ENCODE measurements at regions not wholly inside any gene's neighbourhood (a gene's known extent, or its start where the extent isn't known, plus 50 kb on each side); places are given as distances from the start of the nearest gene placed in this dataset.

DNA sequence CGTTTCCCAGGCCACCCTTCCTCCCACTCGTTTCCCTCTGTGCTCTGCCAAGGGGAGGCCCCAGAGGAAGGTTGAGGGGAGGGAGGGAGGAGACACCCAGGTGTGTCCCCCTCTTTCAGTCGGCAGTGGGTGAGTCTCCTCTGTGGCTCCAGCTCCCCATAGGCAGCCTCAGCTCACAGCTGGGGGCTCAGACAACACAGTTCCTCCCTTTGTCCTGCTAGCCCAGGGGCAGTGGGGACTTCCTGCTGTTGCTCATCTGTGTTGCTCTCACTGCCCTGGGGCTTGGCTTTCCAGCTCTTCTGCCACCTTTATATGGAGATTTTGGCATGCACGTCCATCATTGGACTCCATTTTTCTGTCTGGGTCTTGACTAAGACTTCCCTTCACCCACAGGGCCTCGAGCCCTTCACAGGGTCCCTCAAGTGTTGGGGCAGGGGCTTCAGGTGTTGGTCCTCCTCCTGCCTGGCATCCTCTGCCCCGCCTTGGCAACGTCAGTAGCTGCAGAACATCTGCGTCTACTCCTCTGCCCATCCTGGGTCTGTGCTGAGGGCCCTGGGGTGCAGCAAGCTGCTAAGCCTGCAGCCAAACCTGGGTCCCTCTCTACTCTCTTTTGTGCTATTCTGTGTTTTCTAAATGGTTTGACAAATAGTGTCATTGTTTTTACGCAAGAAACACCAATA is 190.6 kb upstream of the PMEPA1 start:
- Histone ChIP-seq H3K27ac (no peak overlapping the region), H3K27me3 (no peaks in the 10 kb centered on the region), H3K4me1 (no peaks in the 10 kb centered on the region), H3K4me3 (replicated peaks in 1 of 3) (no peak overlapping the region), H3K9me3 (no peaks in the 10 kb centered on the region), H3K36me3 (no peaks in the 10 kb centered on the region)
- intact Hi-C loops (cut with DNase I): no loop called here
- 57 to 63% methylated on average over 9 of the region's 9 CpGs for WGBS, 2 donors
- no peak for DNase-seq
- TF ChIP-seq POLR2A (IDR thresholded peaks at IDR 0.05) (no peak), CTCF (IDR thresholded peaks at IDR 0.05) (no peak)

GRCh38 chr20:57899554-57899953 is 189.7 kb upstream of the PMEPA1 start:
- H3K4me3 ChIP-seq (replicated peaks in 1 of 3): no peak overlapping the region
- no peak for TF ChIP-seq POLR2A (IDR thresholded peaks at IDR 0.05)
- TF ChIP-seq CTCF (IDR thresholded peaks at IDR 0.05): no peak
- WGBS, 2 donors: 71 to 77% methylated on average over 7 of the region's 7 CpGs
- intact Hi-C loops (cut with DNase I): no loop called here
- no peak overlapping the region for H3K27ac ChIP-seq
- DNase-seq: no peak
- H3K4me1 ChIP-seq: no peaks in the 10 kb centered on the region
- no peaks in the 10 kb centered on the region for H3K27me3 ChIP-seq
- H3K9me3 ChIP-seq: no peaks in the 10 kb centered on the region
- no peaks in the 10 kb centered on the region for H3K36me3 ChIP-seq

DNA sequence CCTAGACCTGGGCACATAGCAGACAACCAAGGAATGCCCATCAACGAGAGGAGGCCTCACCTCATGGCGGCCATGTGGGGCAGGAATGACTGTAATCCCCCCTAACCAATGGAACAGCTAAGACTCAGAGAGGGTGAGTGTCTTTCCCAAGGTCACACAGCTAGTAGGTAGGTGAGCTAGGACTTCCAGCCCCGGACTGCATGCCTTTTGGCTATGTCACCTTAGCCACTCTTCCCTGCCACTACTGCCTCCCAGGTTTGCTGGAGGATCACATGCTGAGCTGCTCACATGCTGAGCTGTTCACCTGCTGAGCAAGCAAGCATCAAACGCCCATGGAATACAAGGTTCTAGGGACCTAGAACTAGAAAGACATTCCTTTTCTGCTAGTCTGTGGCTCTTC is 188.5 kb upstream of the PMEPA1 start:
- H3K9me3 ChIP-seq: no peaks in the 10 kb centered on the region
- DNase-seq: no peak

GRCh38 chr20:57897891-57898290 is 188.1 kb upstream of the PMEPA1 start:
- intact Hi-C loops (cut with DNase I): no loop called here
- Histone ChIP-seq H3K27me3 (no peaks in the 10 kb centered on the region), H3K36me3 (no peaks in the 10 kb centered on the region), H3K27ac (no peak overlapping the region), H3K4me1 (no peaks in the 10 kb centered on the region), H3K9me3 (no peaks in the 10 kb centered on the region), H3K4me3 (replicated peaks in 1 of 3) (no peak overlapping the region)
- no peak for DNase-seq
- TF ChIP-seq CTCF (IDR thresholded peaks at IDR 0.05) (no peak), POLR2A (IDR thresholded peaks at IDR 0.05) (no peak)
- 92 to 96% methylated on average over 4 of the region's 4 CpGs for WGBS, 2 donors

More for the DNA sequence above, 188.5 kb upstream of the PMEPA1 start:
- intact Hi-C loops (cut with DNase I): no loop called here
- TF ChIP-seq POLR2A (IDR thresholded peaks at IDR 0.05): no peak
- H3K27ac ChIP-seq: no peak overlapping the region
- no peaks in the 10 kb centered on the region for H3K27me3 ChIP-seq
- 83 to 86% methylated on average over 3 to 4 of the region's 4 CpGs for WGBS, 2 donors
- H3K4me3 ChIP-seq (replicated peaks in 1 of 3): no peak overlapping the region
- H3K4me1 ChIP-seq: no peaks in the 10 kb centered on the region
- H3K36me3 ChIP-seq: no peaks in the 10 kb centered on the region

DNA sequence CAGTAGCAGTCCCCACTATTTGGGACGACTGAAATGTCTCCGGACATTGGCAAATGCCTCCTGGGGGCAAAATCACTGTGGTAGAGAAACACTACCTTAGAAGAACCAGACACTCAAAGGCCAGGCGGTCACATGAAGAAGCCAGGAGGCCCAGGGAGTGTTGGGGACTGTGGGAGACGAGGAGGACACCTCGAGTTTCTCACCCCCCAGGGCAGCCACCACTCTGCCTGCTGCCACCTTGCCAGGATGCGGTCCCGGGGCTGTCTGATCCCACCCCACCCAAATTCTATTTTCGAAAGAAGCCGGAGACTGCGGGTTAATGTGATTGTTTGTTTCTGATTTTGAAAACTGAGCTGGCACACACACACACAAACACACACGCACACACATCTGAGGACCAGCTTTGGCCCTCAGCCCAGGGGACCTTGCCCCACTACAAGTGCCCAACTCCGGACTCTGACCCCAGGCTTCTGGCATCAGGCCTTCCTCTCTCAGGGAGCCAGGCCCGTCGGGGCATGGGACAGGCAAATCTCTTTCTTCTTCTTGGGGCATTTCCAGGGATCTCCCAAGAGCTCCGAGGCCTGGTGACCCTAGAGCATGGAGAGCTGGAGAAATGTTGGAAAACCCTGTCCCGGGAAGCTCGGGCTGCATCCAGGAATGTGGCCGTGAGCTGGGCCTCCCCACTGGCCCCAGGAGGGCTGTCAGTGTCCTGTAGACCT is 187.5 kb upstream of the PMEPA1 start:
- intact Hi-C loops (cut with DNase I): no loop called here
- no peak for DNase-seq
- H3K27ac ChIP-seq: no peak overlapping the region
- H3K4me1 ChIP-seq: no peaks in the 10 kb centered on the region
- H3K27me3 ChIP-seq: no peaks in the 10 kb centered on the region
- H3K36me3 ChIP-seq: no peaks in the 10 kb centered on the region
- 78 to 83% methylated on average over 15 to 18 of the region's 18 CpGs for WGBS, 2 donors
- TF ChIP-seq POLR2A (IDR thresholded peaks at IDR 0.05) (no peak), CTCF (IDR thresholded peaks at IDR 0.05) (no peak)
- H3K9me3 ChIP-seq: no peaks in the 10 kb centered on the region
- no peak overlapping the region for H3K4me3 ChIP-seq (replicated peaks in 1 of 3)
